ENCODE measurements at regions not wholly inside any gene's neighbourhood (a gene's known extent, or its start where the extent isn't known, plus 50 kb on each side); places are given as distances from the start of the nearest gene placed in this dataset.

- TF ChIP-seq, protein P1, sequence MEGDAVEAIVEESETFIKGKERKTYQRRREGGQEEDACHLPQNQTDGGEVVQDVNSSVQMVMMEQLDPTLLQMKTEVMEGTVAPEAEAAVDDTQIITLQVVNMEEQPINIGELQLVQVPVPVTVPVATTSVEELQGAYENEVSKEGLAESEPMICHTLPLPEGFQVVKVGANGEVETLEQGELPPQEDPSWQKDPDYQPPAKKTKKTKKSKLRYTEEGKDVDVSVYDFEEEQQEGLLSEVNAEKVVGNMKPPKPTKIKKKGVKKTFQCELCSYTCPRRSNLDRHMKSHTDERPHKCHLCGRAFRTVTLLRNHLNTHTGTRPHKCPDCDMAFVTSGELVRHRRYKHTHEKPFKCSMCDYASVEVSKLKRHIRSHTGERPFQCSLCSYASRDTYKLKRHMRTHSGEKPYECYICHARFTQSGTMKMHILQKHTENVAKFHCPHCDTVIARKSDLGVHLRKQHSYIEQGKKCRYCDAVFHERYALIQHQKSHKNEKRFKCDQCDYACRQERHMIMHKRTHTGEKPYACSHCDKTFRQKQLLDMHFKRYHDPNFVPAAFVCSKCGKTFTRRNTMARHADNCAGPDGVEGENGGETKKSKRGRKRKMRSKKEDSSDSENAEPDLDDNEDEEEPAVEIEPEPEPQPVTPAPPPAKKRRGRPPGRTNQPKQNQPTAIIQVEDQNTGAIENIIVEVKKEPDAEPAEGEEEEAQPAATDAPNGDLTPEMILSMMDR (IDR thresholded peaks at IDR 0.05; ENCODE audit: extremely low read depth, missing control alignments): no peak
- DNase-seq (ENCODE audit: low spot score): no peak
Measured at GRCh38 chr21:35202431-35202830, 153.3 kb upstream of the RUNX1 start.

DNA sequence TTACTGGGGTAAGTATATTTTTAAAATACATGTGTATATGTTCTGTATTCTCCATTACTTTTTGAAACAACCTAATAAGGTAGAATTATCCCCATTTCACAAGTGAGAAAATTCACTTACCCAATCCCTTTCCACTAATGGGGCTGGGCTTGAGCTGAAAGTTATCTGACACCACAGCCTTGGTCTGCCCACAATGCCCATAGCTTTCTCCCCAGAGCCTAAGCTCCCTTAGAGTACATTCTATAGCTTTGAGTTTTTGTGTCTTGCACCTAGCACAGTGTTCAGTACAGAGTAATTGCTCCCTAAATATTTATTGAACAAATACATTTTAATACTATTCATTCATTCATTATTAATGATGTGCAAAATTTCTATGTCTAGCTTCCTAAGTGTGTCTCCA is 152.7 kb upstream of the RUNX1 start:
- no peak for DNase-seq (ENCODE audit: low spot score)
- TF ChIP-seq, protein P1 (IDR thresholded peaks at IDR 0.05; ENCODE audit: extremely low read depth, missing control alignments): no peak

DNA sequence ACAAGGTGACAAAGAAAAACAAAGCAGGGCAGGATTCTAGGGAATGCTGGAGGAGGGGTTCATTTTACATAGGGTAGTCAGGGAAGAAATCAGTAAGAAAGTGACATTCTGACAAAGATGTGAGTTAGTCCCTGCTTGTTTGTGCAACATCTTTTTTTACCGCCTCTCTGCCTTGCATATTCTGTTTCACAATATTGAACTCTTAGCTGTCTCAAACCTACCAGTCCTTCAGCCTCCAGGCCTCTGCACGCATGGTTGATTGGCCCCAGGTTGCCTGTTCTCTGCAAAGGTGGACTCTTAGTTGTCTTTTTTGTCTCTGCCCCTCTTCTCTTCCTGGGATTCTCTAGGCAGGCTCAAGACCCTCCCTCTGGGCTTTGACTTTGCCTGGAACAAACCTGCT is 152.2 kb upstream of the RUNX1 start:
- TF ChIP-seq, protein P1 (IDR thresholded peaks at IDR 0.05; ENCODE audit: extremely low read depth, missing control alignments): no peak
- DNase-seq (ENCODE audit: low spot score): no peak

GRCh38 chr21:35199733-35200015 is 150.6 kb upstream of the RUNX1 start:
- TF ChIP-seq, protein P1 (IDR thresholded peaks at IDR 0.05; ENCODE audit: extremely low read depth, missing control alignments): no peak
- no peak for DNase-seq (ENCODE audit: low spot score)

- TF ChIP-seq, protein P1 (IDR thresholded peaks at IDR 0.05; ENCODE audit: extremely low read depth, missing control alignments): no peak
- no peak for DNase-seq (ENCODE audit: low spot score)
Measured at GRCh38 chr21:35198982-35199732, 150.1 kb upstream of the RUNX1 start.

DNA sequence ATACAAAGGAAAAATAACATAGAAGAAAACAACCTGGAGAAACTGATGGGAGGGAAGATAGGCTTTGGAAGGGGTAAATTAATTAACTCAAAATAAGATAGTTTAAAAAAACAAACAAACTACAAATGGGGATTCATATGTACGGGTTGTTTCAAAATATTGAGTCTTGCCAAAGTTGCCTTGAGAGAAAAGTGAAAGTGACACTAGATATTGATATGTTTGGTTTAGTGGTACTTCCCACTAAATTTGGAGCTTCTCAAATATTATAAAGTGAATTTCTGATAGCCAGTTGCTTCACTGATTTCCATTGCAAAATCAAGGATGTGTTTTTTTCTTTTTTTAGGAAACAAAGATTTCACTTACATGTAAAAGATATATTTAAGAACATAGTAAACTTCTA is 149.5 kb upstream of the RUNX1 start:
- TF ChIP-seq, protein P1 (IDR thresholded peaks at IDR 0.05; ENCODE audit: extremely low read depth, missing control alignments): no peak
- no peak for DNase-seq (ENCODE audit: low spot score)

DNA sequence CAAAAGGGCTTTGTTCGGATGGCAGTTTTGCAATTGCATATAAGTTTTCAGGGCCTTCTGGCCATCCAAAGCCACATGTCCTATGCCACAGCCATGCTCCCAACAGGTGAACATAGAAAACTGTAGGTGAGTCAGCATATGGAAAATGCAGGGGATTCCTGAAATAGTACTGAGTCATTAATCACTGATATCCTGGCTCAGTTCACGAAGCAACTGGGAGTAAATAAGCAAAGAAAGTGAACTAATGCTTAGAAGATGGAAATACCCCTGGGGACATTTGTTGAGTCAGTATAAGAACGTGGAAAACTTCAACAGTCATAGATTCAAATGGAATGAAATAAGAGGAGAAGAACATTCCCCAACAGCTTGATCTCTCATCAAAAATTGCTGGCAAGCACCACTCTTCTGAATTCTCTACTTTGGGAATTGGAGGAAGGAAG is 148.9 kb upstream of the RUNX1 start:
- TF ChIP-seq, protein P1 (IDR thresholded peaks at IDR 0.05; ENCODE audit: extremely low read depth, missing control alignments): no peak
- DNase-seq (ENCODE audit: low spot score): no peak
